GM23248 (cell line): ENCODE measurements at regions not wholly inside any gene's neighbourhood (a gene's known extent, or its start where the extent isn't known, plus 50 kb on each side); places are given as distances from the start of the nearest gene placed in this dataset.

Source experiments
- DNase-seq: peaks from one replicate; pipeline ENCODE4 v3.0.0-alpha.2; 2015
- H2AFZ ChIP-seq: fragments of 200-600 bp; sonication (generic); 2 replicates; pipeline ENCODE4 v1.6.1; 2016; ENCODE audit warnings: antibody characterized with exemption
- H3F3A ChIP-seq: fragments of 200-600 bp; sonication (generic); 2 replicates; pipeline ENCODE4 v1.6.1; 2016; ENCODE audit warnings: mild to moderate bottlenecking, antibody characterized with exemption, mixed run types; ENCODE audit not compliant: insufficient read depth
- H3K27ac ChIP-seq: fragments of 200-600 bp; sonication (generic); 2 replicates; pipeline ENCODE4 v1.5.1; 2016; ENCODE audit warnings: mild to moderate bottlenecking
- H3K27me3 ChIP-seq: fragments of 200-600 bp; sonication (generic); replicated peaks from 2 replicates; pipeline ENCODE4 v1.6.1; 2016; ENCODE audit warnings: mild to moderate bottlenecking; ENCODE audit not compliant: insufficient read depth
- H3K36me3 ChIP-seq: fragments of 200-600 bp; sonication (generic); 2 replicates; pipeline ENCODE4 v1.6.1; 2016; ENCODE audit warnings: low read depth, mild to moderate bottlenecking
- H3K4me1 ChIP-seq: fragments of 200-600 bp; sonication (generic); 2 replicates; pipeline ENCODE4 v1.6.1; 2016; ENCODE audit warnings: mild to moderate bottlenecking; ENCODE audit not compliant: insufficient read depth
- H3K4me2 ChIP-seq: fragments of 200-600 bp; sonication (generic); one replicate; pipeline ENCODE4 v1.6.1; 2016; ENCODE audit warnings: mild to moderate bottlenecking; ENCODE audit not compliant: unreplicated experiment
- H3K4me3 ChIP-seq: fragments of 200-600 bp; sonication (generic); 2 replicates; pipeline ENCODE4 v1.5.1; 2016; ENCODE audit warnings: mild to moderate bottlenecking
- H3K79me2 ChIP-seq: fragments of 200-600 bp; sonication (generic); 2 replicates; pipeline ENCODE4 v1.6.1; 2016; ENCODE audit warnings: mild to moderate bottlenecking; ENCODE audit not compliant: insufficient read depth
- H3K9ac ChIP-seq: fragments of 200-600 bp; sonication (generic); 2 replicates; pipeline ENCODE4 v1.6.1; 2016; ENCODE audit warnings: mild to moderate bottlenecking
- H3K9me2 ChIP-seq: fragments of 200-600 bp; sonication (generic); 2 replicates; pipeline ENCODE4 v1.6.1; 2016; ENCODE audit warnings: mixed run types, mild to moderate bottlenecking, moderate library complexity; ENCODE audit not compliant: insufficient read depth
- H3K9me3 ChIP-seq: fragments of 200-600 bp; sonication (generic); one replicate; pipeline ENCODE4 v1.6.1; 2017; ENCODE audit warnings: low read depth
- H4K20me1 ChIP-seq: fragments of 200-600 bp; sonication (generic); 2 replicates; pipeline ENCODE4 v1.6.0; 2016; ENCODE audit not compliant: insufficient read depth
- EZH2 ChIP-seq: fragments of 200-600 bp; sonication (generic); IDR thresholded peaks from 2 replicates; pipeline ENCODE4 v1.6.1; 2018; ENCODE audit warnings: antibody characterized with exemption, mild to moderate bottlenecking; ENCODE audit not compliant: insufficient read depth, poor library complexity, severe bottlenecking
- EZH2phosphoT487 ChIP-seq: fragments of 200-600 bp; sonication (generic); IDR thresholded peaks from 2 replicates; pipeline ENCODE4 v1.6.1; 2018; ENCODE audit warnings: antibody characterized with exemption, moderate library complexity, mild to moderate bottlenecking, low read depth; ENCODE audit not compliant: insufficient read depth
- WGBS, 2 experiments: methylation state at CpG; one replicate each; pipeline ENCODE4 v1.1.6; 2015 to 2017; ENCODE audit warnings: low lambda C conversion rate in 2 of 2, low coverage in 1 of 2; ENCODE audit errors: missing lambda C conversion rate in 2 of 2; 5-methylcytosine and 5-hydroxymethylcytosine counted together
- in situ Hi-C: fragments of 300-500 bp; cut with MboI; formaldehyde crosslinking; loops from 2 replicates; pipeline ENCODE4 v1.15.0; 2020

DNA sequence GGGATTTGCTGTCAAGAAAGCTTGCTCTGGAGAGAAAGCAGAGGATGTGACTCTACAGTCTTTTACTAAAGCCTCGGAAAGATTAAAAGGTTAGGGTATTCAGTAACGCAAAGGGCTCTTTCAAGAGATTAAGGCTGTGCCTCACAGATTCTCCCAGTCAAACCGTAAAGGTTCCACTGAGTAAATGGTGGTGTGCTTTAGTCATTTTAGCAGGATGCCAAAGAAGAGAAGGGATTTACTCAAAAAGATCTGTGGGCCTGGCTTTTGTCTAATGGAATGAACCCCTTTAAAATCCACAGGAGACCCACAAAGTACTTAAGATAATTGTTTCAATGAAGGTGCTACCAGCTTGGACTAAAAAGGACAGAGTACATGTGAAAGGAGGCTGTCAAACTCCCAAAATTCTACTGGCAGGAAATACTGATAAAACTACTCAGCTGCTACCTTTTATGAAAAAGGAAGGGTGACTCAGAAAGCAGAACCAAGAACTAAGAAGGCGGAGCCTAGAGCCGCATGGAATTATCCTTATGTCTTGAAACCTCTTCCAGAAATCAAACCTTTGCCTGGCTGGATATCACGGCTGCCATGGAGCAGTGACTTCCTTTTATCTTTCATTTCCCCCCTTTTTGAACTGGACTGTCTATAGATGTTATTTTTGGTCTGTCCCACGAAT, 670.2 kb upstream of the ZEB2 start:
- no peak for TF ChIP-seq EZH2phosphoT487
- TF ChIP-seq EZH2, result no peak
- Histone ChIP-seq H2AFZ (no peak overlapping the region), H3K4me1 (peaks cover 9% of the 10 kb centered on the region), H3K27me3 (no peaks in the 10 kb centered on the region), H3K4me2 (no peak overlapping the region), H3K27ac (no peak overlapping the region), H3K9me2 (no peaks in the 10 kb centered on the region), H3K9me3 (no peaks in the 10 kb centered on the region), H3K4me3 (no peak overlapping the region), H3K9ac (no peak overlapping the region), H3K36me3 (no peaks in the 10 kb centered on the region), H3F3A (peaks cover 13% of the 10 kb centered on the region), H3K79me2 (no peaks in the 10 kb centered on the region), H4K20me1 (no peaks in the 10 kb centered on the region)
- 89 to 90% methylated on average over 7 of the region's 7 CpGs for WGBS, 2 experiments
- DNase-seq, result peak; percentile 7
- in situ Hi-C loops, result no loop called here

DNA sequence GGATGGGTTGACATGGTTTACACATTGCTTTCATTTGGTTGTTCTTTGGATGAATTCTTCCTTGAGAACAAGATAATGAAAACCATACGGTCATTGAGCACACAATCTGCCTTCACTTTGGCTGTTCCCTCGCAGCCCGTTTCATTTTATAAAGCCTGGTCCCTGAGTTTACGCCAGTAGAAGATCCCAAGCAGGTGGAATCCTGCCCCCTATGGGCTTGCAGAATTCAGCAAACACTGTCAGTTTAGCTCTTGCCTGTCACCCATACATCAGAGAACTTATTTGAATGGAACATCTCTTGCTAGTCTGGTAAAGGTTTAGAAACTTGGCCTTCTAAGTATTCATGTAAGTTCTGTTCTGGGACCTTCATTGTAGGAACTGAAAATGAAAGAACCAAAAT, 666.4 kb upstream of the ZEB2 start:
- Histone ChIP-seq H3K9me2 (no peaks in the 10 kb centered on the region), H3K36me3 (no peaks in the 10 kb centered on the region), H2AFZ (no peak overlapping the region), H3K4me3 (no peak overlapping the region), H3K27me3 (no peaks in the 10 kb centered on the region), H3K27ac (no peak overlapping the region), H3F3A (peaks cover 26% of the 10 kb centered on the region), H3K9me3 (no peaks in the 10 kb centered on the region), H3K4me2 (no peak overlapping the region), H3K9ac (no peak overlapping the region), H3K4me1 (peaks cover 16% of the 10 kb centered on the region), H3K79me2 (no peaks in the 10 kb centered on the region), H4K20me1 (no peaks in the 10 kb centered on the region)
- in situ Hi-C loops, result no loop called here
- TF ChIP-seq EZH2phosphoT487 (no peak), EZH2 (no peak)
- WGBS, 2 experiments, result 36 to 39% methylated on average over 4 of the region's 4 CpGs
- DNase-seq, result peak; percentile 40

DNA sequence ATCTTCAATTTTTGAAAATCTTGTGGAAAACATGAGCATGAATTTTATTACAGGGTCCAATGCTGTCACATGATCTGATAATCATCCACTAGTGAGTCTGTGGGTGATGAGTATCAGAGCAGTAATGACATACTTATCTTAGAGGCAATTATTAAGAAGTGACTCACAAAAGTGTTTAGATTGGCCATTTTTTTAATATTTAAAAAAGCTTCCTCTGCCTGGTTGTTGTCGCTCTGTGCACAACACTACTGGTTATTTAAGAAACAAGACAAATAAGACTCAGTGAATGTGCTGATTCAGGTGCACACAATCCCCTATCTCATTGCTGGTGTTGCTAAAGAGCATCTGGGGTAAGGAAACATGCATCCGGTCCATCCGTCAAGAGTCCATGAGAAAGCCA, 665.8 kb upstream of the ZEB2 start:
- H3K4me1 ChIP-seq, result peaks cover 16% of the 10 kb centered on the region
- H3K27ac ChIP-seq, result peak overlapping the region; percentile 61
- peak overlapping the region; percentile 72 for H2AFZ ChIP-seq
- no peak overlapping the region for H3K9ac ChIP-seq
- WGBS, 2 experiments, result 67 to 74% methylated on average over 3 of the region's 3 CpGs
- 0 out of 2 replicates have a peak overlapping the region, but pooled peaks have one; percentile 5 for H3K4me3 ChIP-seq
- H4K20me1 ChIP-seq, result no peaks in the 10 kb centered on the region
- no peaks in the 10 kb centered on the region for H3K9me2 ChIP-seq
- peak; percentile 55 for DNase-seq
- in situ Hi-C loops, result no loop called here
- peaks cover 26% of the 10 kb centered on the region for H3F3A ChIP-seq
- no peaks in the 10 kb centered on the region for H3K27me3 ChIP-seq
- no peaks in the 10 kb centered on the region for H3K9me3 ChIP-seq
- H3K36me3 ChIP-seq, result no peaks in the 10 kb centered on the region
- peak overlapping the region; percentile 66 for H3K4me2 ChIP-seq
- TF ChIP-seq EZH2phosphoT487 (no peak), EZH2 (no peak)
- H3K79me2 ChIP-seq, result no peaks in the 10 kb centered on the region

DNA sequence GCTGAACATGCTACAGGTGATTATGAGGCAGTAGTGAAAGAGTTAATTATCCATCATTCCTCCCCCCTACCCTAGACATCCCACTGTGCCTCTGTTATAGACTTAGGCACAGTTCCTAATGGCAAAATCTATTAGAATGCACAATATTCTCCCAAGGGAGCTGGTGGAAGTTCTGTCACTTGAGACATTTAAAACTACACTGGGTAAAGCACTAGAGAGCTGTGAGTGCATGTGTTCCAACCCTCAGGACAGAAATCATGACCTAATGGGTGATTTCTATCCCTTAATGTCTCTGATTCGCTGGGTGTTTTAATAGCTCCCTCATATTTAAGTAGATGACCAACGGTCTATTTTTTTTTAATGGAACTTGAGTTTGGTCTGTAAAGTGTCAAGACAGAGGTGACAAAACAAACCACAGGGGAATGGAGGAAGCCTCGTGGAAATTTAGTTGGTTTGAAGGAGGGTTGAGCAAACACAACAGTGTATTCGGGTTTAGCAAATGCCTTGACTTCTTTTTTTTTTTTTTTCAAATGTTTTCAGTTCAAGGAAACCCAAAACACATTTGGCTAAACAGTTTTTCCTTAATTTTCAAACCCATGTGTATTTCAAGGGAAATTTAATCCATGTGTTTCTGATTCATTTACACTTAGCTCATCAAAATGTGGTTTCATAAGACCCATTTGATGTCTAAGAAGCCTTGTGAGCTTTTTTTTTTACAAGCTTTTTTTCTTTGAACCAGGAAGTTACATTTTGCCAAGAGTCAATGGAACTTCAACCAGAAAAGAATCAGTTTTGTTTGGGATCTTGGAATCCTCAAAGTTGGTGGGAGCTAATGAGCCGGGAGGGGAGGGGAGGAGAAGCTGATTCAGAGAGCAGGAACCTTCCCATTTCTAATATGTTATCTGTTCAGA, 665.1 kb upstream of the ZEB2 start:
- Histone ChIP-seq H3K27ac (peak overlapping the region; percentile 61), H3K79me2 (no peaks in the 10 kb centered on the region), H2AFZ (peak overlapping the region; percentile 72), H3K4me1 (peaks cover 16% of the 10 kb centered on the region), H4K20me1 (no peaks in the 10 kb centered on the region), H3K27me3 (no peaks in the 10 kb centered on the region), H3K9me2 (no peaks in the 10 kb centered on the region), H3F3A (peaks cover 26% of the 10 kb centered on the region), H3K4me3 (peak overlapping the region; percentile 5; the same call in 1 of the 2 replicates), H3K36me3 (no peaks in the 10 kb centered on the region), H3K9me3 (no peaks in the 10 kb centered on the region), H3K4me2 (peak overlapping the region; percentile 66), H3K9ac (no peak overlapping the region)
- DNase-seq, result peak; percentile 75
- 3 to 5% methylated on average over 5 of the region's 5 CpGs for WGBS, 2 experiments
- in situ Hi-C loops, result no loop called here
- no peak for TF ChIP-seq EZH2phosphoT487
